Activated T-helper 1 cell treated with anti-CD3 and anti-CD28 coated beads, Interleukin-12 subunit alpha, Interleukin-12 subunit beta, Interleukin-2, Interleukin-4 antibody, amounts not matched to agents 30 ng/mL and 10 ng/mL and 1 ng/mL, durations not matched to agents 14 hours and 24 hours and 36 hours (primary cell): ENCODE measurements at regions not wholly inside any gene's neighbourhood (a gene's known extent, or its start where the extent isn't known, plus 50 kb on each side); places are given as distances from the start of the nearest gene placed in this dataset.

Source experiments
- DNase-seq: peaks from one replicate; pipeline ENCODE4 v3.0.0; 2021; ENCODE audit warnings: low spot score
- H3K27ac Mint-ChIP-seq: one replicate; pipeline ENCODE4 v1.8.0; 2021; ENCODE audit warnings: mild to moderate bottlenecking, mixed read lengths
- H3K27me3 Mint-ChIP-seq: one replicate; pipeline ENCODE4 v1.8.0; 2022; ENCODE audit warnings: mild to moderate bottlenecking, moderate library complexity, mixed read lengths; ENCODE audit not compliant: insufficient read depth
- H3K36me3 Mint-ChIP-seq: one replicate; pipeline ENCODE4 v1.8.0; 2021; ENCODE audit warnings: low read depth, mixed read lengths
- H3K4me1 Mint-ChIP-seq: one replicate; pipeline ENCODE4 v1.8.0; 2021; ENCODE audit warnings: low read depth, mixed read lengths
- H3K4me3 Mint-ChIP-seq: one replicate; pipeline ENCODE4 v1.8.0; 2021; ENCODE audit warnings: mild to moderate bottlenecking, moderate library complexity, mixed read lengths
- H3K9me3 Mint-ChIP-seq: one replicate; pipeline ENCODE4 v1.8.0; 2021; ENCODE audit warnings: mixed read lengths
- intact Hi-C: fragments of 100-400 bp; cut with micrococcal nuclease; formaldehyde crosslinking; loops from one replicate; pipeline ENCODE4 v1.15.1; 2024

GRCh38 chr17:79337053-79337452, 262.4 kb downstream of the ENGASE start:
- Mint-ChIP-seq H3K36me3 (no peaks in the 10 kb centered on the region), H3K4me1 (no peaks in the 10 kb centered on the region), H3K27me3 (no peaks in the 10 kb centered on the region), H3K4me3 (no peak overlapping the region), H3K27ac (no peak overlapping the region), H3K9me3 (no peaks in the 10 kb centered on the region)
- intact Hi-C loops = no loop called here
- DNase-seq = no peak

- H3K27me3 Mint-ChIP-seq = no peaks in the 10 kb centered on the region
- DNase-seq = no peak
- H3K4me1 Mint-ChIP-seq = no peaks in the 10 kb centered on the region
- no peaks in the 10 kb centered on the region for H3K36me3 Mint-ChIP-seq
- H3K9me3 Mint-ChIP-seq = no peaks in the 10 kb centered on the region
- H3K4me3 Mint-ChIP-seq = no peak overlapping the region
- H3K27ac Mint-ChIP-seq = no peak overlapping the region
- intact Hi-C loops = no loop called here
These were observed 260.8 kb downstream of the ENGASE start for GRCh38 chr17:79335456-79335855.

- DNase-seq = no peak
- no peaks in the 10 kb centered on the region for H3K4me1 Mint-ChIP-seq
- intact Hi-C loops = no loop called here
- H3K27ac Mint-ChIP-seq = no peak overlapping the region
- no peak overlapping the region for H3K4me3 Mint-ChIP-seq
- no peaks in the 10 kb centered on the region for H3K27me3 Mint-ChIP-seq
- no peaks in the 10 kb centered on the region for H3K36me3 Mint-ChIP-seq
- no peaks in the 10 kb centered on the region for H3K9me3 Mint-ChIP-seq
These were observed 257.5 kb downstream of the ENGASE start for GRCh38 chr17:79332011-79332554.

DNA sequence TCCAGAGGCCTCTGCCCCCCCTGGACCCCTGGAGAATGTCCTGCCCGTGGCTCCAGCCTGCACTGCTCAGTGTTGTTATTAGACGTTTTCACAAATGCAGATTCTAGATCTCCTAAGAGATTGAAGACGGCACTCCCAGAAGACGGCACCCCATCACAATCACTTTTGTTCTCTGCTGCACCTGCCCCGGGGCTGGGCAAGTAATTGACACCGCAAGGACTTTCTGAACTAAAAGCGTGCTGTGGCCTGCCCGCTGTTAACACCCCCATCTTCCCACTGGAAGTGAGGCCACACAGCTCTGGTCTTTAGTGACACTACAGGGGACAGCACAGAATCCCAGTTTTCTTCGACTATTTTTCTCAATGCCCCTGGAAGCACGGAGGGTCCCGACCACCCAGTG, 256.9 kb downstream of the ENGASE start:
- no peaks in the 10 kb centered on the region for H3K36me3 Mint-ChIP-seq
- no peak for DNase-seq
- H3K9me3 Mint-ChIP-seq = no peaks in the 10 kb centered on the region
- no peaks in the 10 kb centered on the region for H3K4me1 Mint-ChIP-seq
- intact Hi-C loops = no loop called here
- H3K4me3 Mint-ChIP-seq = no peak overlapping the region
- no peak overlapping the region for H3K27ac Mint-ChIP-seq
- no peaks in the 10 kb centered on the region for H3K27me3 Mint-ChIP-seq

DNA sequence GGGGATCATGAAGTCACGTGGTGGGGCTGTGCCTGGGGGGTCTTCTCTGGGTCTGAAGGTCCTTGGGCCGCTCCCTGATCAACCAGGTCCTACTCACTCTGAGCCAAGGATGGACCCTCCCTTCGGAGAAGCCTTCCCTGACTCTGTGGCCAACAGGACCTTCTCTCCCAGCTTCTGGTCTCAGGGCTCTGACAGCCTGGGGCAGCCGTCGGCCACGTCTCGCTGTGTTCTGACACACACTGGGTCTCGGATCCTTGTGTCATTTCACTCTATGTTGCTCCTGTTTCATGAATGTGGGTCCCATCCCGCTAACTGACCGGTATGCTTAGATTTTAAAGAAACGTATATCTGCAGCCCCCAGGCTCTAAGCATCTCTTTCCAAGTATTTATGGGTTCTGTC, 256.1 kb downstream of the ENGASE start:
- intact Hi-C loops = no loop called here
- Mint-ChIP-seq H3K36me3 (no peaks in the 10 kb centered on the region), H3K9me3 (no peaks in the 10 kb centered on the region), H3K4me3 (no peak overlapping the region), H3K27ac (no peak overlapping the region), H3K4me1 (no peaks in the 10 kb centered on the region), H3K27me3 (no peaks in the 10 kb centered on the region)
- DNase-seq = no peak

DNA sequence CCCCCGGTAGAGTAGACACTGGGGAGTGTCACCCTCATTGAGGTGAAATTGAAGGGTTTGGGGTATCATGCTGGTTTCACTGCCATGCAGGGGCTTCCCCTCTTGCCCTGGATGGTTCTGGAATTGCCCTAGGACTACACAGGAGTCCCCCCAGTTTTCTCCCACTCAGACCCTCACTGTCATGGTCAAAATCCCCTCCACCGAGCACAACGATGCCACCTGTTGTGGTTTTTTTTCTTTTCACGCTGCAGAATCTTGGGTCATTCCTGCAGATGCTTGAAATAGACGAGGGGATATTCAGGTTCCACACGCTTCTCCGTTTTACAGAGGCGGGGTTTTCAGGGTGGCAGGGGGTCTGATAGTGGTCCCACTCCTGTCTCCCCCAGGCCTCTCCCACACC, 255.6 kb downstream of the ENGASE start:
- H3K27me3 Mint-ChIP-seq = no peaks in the 10 kb centered on the region
- H3K9me3 Mint-ChIP-seq = no peaks in the 10 kb centered on the region
- no peaks in the 10 kb centered on the region for H3K4me1 Mint-ChIP-seq
- H3K36me3 Mint-ChIP-seq = no peaks in the 10 kb centered on the region
- no peak overlapping the region for H3K4me3 Mint-ChIP-seq
- no peak overlapping the region for H3K27ac Mint-ChIP-seq
- intact Hi-C loops = no loop called here
- DNase-seq = no peak

- Mint-ChIP-seq H3K27me3 (no peaks in the 10 kb centered on the region), H3K27ac (no peak overlapping the region), H3K4me1 (no peaks in the 10 kb centered on the region), H3K9me3 (no peaks in the 10 kb centered on the region), H3K4me3 (no peak overlapping the region), H3K36me3 (no peaks in the 10 kb centered on the region)
- intact Hi-C loops = no loop called here
- DNase-seq = no peak
These were observed 252.2 kb downstream of the ENGASE start for GRCh38 chr17:79326814-79327213.

DNA sequence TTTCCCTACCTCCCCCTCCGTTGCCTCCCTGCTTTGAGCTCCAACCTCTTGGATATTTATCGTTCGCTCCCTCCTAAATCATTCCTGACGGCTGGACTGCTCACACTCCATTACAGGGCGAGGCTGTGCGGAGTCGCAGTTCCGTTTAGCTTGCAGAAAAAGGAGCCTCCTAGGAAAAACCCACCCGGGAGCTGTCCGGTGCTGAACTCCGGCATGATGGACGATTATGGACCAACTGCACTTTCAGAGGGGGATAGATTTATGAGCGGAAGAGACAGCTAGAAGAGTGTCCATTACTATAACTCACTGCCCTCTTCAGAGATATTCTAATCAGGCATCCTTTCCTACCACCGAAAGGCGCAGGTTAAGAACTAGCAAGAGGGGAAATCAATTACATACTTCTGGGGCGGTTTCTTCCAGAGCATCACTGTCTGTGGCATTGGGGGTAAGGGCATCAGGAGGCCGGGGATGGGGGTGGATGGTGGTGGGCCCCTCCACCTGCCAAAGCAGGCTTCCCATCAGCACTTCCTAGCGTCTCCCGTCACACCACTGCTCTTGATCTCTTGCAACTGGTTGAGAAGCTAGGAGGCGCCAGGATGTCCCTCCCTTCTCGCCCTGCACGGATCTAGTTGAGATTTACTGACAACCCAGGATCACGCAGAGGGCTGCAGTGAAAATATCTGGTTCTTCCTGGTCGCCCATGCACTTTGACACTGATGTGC, 251.2 kb downstream of the ENGASE start:
- Mint-ChIP-seq H3K36me3 (no peaks in the 10 kb centered on the region), H3K4me1 (no peaks in the 10 kb centered on the region), H3K4me3 (no peak overlapping the region), H3K27me3 (no peaks in the 10 kb centered on the region), H3K9me3 (no peaks in the 10 kb centered on the region), H3K27ac (no peak overlapping the region)
- intact Hi-C loops = no loop called here
- DNase-seq = no peak

DNA sequence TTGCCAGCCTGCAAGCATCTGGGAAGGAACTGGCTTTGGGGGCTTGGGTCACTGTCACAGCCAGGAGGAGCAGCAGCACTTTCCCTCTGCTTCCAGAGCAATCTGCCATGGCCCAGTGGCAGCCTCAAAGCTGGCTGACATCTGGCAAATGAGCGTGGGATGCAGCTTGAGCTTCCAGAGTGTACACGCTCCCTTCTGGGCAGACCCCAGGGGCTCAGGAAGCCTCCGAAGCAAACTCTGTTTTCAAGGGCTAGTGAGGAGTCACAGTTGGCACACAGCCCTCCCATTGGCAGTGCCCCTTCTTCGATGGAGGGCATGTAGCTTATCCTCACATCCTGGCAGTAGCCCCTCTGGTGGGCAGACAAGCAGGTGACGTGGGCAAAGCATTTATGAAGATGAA, 249.6 kb downstream of the ENGASE start:
- no peaks in the 10 kb centered on the region for H3K4me1 Mint-ChIP-seq
- no peak for DNase-seq
- no peak overlapping the region for H3K4me3 Mint-ChIP-seq
- no peaks in the 10 kb centered on the region for H3K36me3 Mint-ChIP-seq
- intact Hi-C loops = no loop called here
- no peak overlapping the region for H3K27ac Mint-ChIP-seq
- no peaks in the 10 kb centered on the region for H3K27me3 Mint-ChIP-seq
- H3K9me3 Mint-ChIP-seq = no peaks in the 10 kb centered on the region

DNA sequence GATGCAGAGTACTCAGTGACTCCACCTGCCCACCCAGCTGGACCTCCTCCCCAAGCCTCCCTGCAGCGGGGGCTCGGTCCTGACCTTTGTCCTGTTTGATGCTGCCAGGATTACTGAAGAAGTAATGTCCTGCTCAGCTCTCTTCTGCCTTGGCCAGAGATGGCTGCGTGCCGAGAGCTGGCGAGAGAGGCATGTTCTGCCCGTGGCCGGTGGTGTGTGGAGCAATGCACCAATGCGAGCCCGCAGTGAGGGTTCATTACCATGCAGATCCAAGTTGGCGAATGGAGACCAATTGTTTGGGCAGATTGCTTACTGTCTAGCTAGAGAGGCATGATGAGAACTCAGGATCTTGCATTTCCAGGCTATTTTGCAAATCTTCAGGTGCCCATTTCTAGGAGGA, 248.9 kb downstream of the ENGASE start:
- H3K36me3 Mint-ChIP-seq = no peaks in the 10 kb centered on the region
- no peaks in the 10 kb centered on the region for H3K4me1 Mint-ChIP-seq
- peaks cover 2% of the 10 kb centered on the region for H3K27me3 Mint-ChIP-seq

DNA sequence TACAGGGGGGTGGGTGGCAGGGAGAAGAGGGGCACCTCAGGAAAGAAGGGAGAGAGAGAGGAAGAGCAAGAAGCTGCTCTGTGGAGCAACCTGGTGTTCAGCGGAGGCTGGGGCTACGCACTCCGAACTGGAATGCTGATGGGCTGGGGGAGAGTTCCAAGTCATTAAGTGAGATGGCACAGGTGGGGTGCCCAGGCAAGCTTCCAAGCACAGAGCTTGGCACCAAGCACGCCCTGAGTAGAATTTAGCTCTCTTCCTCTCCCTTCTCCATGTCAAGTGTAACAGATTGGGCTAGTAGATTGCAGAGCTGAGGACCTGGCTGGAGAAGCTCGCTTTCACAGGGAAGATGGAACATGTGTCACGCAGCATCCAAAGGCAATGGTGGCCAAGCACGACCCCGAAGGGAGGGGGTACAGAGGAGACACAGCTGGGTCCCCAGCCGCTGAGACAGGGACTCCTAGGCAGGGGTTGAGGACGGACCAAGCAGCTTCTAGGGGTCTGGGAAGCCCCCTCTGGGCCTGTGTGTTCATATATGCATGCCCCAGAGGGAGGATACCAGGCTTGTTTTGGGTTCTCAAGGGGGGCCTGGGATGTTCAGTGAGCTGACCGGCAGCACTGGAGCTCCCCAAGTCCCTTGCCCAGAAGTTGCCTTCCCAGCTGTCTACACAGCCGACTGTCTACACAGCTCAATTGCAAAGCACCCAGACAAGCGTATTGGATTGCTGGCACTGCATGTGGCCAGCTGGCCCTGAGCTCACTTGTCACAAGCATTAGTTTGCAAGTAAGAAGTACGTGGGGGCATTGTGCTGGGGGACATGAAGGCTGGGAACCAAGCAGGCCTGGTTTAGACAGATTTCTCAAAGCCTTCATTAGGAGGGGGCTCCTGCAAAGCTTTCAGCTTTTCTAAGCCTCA, 247.8 kb downstream of the ENGASE start:
- DNase-seq = no peak
- Mint-ChIP-seq H3K9me3 (no peaks in the 10 kb centered on the region), H3K36me3 (no peaks in the 10 kb centered on the region), H3K27me3 (peaks cover 2% of the 10 kb centered on the region), H3K4me3 (no peak overlapping the region), H3K4me1 (no peaks in the 10 kb centered on the region), H3K27ac (no peak overlapping the region)
- intact Hi-C loops = no loop called here

More for the DNA sequence above, 248.9 kb downstream of the ENGASE start:
- no peaks in the 10 kb centered on the region for H3K9me3 Mint-ChIP-seq
- DNase-seq = no peak
- intact Hi-C loops = no loop called here
- no peak overlapping the region for H3K4me3 Mint-ChIP-seq
- H3K27ac Mint-ChIP-seq = no peak overlapping the region

- intact Hi-C loops = no loop called here
- no peaks in the 10 kb centered on the region for H3K9me3 Mint-ChIP-seq
- H3K4me3 Mint-ChIP-seq = no peak overlapping the region
- no peaks in the 10 kb centered on the region for H3K4me1 Mint-ChIP-seq
- H3K27me3 Mint-ChIP-seq = peaks cover 7% of the 10 kb centered on the region
- H3K27ac Mint-ChIP-seq = no peak overlapping the region
- DNase-seq = no peak
- H3K36me3 Mint-ChIP-seq = no peaks in the 10 kb centered on the region
These were observed 245.7 kb downstream of the ENGASE start for GRCh38 chr17:79320331-79320730.

GRCh38 chr17:79317916-79318315, 243.3 kb downstream of the ENGASE start:
- no peaks in the 10 kb centered on the region for H3K36me3 Mint-ChIP-seq
- H3K9me3 Mint-ChIP-seq = no peaks in the 10 kb centered on the region
- intact Hi-C loops = no loop called here
- H3K4me1 Mint-ChIP-seq = no peaks in the 10 kb centered on the region
- H3K27me3 Mint-ChIP-seq = peaks cover 12% of the 10 kb centered on the region
- H3K27ac Mint-ChIP-seq = no peak overlapping the region
- no peak for DNase-seq
- H3K4me3 Mint-ChIP-seq = no peak overlapping the region
